ENCODE measurements at regions not wholly inside any gene's neighbourhood (a gene's known extent, or its start where the extent isn't known, plus 50 kb on each side); places are given as distances from the start of the nearest gene placed in this dataset.

DNA sequence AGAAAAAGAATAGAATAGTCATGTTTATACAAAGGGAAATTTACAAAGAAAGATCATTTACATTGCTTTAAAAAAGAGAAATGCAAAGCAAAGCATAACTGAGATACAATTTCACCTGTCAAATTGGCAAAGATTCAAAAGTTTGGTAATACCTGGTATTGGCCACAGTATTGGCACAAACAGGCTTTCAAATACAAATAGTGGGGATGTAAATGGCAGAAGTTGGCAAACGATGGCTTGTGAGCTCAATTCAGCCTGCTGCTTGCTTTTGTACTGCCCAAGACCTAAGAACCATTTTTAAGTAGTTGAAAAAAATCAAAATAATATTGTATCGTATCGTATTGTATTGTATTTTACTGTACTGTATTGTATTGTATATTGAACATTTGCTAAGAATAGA is 194.5 kb upstream of the JAG1 start:
- no peak for DNase-seq

DNA sequence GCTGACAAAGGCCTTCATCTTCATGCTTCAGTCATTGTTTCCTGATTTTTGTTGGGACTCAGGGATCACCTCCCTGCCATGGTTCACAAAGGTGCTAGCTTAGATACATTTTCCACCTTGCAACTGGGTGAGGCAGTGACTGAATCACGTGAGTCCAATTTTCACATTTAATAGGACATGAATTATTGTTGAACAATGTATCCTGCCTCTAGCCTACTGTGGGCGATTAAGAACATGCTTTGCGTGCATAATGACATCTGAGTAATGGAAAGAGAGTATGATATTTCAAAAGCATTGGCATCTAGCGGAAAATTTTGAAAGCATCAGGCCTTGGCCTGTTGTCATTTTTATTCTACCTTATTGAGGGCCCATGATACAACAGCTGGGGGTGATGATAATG is 199.2 kb upstream of the JAG1 start:
- DNase-seq: no peak

- DNase-seq: no peak
Measured at GRCh38 chr20:10875653-10876052, 201.9 kb upstream of the JAG1 start.

GRCh38 chr20:10876558-10876957 is 202.8 kb upstream of the JAG1 start:
- DNase-seq: no peak

DNA sequence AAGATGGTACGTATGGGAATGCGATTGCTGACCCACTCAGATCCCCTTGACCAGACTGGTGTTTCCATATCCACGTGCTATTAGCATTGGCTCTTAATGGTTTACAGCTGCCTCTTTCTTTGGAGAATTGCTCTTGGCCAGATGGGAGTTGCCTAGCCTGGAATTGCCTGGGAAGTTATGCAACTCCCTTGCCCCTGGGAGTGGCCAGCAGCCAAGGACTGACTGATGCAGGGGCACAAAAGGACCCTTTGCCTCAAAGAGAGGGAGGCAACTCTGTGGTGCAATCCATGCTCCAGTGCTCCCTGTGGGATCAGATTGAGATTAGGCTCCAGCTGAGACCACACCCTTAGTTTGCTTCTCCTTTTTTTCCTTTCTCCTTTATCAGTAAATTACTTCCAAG is 203.5 kb upstream of the JAG1 start:
- no peak for DNase-seq

DNA sequence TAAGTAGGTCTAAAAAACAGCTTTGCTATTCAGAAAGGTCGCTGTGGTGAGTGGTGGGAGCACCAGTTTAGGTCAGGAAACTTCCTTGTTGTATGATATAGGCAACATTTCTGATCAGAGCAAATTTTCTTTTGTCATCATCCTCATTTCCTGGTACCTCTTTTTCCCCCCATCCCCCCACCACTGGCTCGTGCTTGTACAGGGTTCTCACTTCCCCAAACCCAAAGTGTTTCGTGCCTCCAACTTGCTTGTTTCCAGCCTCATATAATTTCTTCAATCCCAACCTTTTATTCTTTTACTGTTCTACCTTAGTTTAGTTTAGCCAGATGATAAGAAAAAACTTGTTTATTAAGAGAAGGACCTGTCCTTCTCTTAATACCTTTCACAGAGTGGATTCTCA is 209.4 kb upstream of the JAG1 start:
- DNase-seq: no peak

DNA sequence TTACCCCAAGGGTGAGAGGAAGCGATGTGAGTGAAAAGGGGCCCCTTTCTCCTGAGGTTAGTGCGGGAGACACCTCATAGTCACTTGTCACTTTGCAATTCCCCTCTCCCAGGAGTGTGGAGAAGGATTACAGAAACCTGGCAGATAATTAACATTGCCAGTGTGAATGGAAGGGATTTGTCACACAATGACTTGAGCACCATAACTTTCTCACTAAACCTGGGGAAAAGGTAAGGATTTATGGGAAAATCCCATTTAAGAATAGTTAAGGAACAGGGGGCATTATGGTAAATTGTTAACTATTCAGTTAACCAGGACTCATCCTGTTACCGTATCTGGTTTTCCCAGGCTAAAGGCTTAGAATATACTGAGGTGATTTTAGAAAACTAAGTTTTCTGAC is 219.5 kb upstream of the JAG1 start:
- DNase-seq: no peak

GRCh38 chr20:10897336-10897735 is 223.5 kb upstream of the JAG1 start:
- DNase-seq: no peak

DNA sequence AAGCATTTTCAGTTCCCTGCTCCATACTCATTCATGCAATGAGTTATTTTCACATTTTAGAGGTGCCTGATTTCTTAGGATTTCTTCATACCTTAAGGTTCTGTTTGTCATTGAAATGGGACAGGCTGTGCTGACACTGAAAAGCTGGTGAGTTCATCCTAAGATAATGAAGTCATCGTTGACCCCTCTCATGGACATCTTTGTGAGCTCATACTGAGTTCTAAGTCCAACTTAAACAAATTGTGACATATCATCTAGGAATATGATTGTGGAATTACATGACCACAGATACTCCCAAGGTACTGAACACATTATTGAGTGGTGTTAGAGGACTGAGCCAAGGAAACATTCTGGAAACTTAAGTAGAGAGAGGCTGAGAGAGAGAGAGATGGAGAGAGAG is 224.8 kb upstream of the JAG1 start:
- no peak for DNase-seq

DNA sequence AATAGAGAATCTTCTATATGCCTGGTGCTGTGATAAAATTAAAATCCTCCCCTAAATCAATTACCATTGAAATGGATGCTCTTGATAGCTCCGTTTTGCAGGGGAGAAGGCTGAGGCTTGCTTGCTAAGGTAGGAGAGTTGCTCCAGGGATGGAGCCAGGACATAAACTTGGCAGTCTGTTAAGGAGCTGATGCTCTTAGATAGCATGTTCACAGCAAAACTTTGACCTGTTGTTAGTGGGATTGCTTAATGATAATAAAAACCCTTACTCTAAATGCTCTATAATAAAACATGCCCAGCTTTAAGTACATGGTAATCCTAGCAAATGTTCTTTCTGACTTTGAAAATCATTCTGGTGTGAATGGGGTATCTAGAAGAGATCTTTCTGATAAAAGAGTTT is 228.4 kb upstream of the JAG1 start:
- DNase-seq: no peak

DNA sequence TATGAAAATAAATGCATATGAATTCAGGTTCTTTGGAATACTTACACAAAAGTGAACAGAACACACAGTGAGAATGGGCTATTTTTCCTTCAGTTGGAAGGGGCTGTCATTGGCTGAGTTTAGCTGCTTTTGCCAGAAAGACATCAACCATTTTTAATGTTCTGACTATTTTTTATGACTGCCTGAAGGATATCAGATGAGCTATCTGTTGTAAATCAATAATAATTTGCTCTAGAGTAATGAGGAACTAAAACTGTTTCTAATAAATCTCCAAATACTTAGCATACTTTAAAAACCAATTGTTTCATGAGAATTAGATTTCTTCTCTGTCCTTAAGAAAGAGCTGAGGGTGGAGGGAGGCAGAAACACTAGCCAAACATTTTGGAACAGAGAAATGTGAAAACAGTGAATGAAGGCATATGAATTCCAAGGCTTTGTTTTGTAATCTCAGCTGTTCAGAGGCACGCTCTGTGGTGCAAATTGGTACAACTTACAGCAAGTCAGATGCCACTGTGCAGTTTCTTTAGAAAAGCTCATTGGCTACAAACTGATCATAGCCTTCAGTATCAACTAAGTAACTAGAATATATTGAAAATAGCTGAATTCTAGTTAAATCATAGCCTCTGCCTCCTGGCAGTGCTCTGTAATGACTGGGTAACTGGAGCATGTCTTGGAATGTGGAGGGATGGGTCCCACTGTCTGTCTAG is 228.9 kb upstream of the JAG1 start:
- DNase-seq: no peak

DNA sequence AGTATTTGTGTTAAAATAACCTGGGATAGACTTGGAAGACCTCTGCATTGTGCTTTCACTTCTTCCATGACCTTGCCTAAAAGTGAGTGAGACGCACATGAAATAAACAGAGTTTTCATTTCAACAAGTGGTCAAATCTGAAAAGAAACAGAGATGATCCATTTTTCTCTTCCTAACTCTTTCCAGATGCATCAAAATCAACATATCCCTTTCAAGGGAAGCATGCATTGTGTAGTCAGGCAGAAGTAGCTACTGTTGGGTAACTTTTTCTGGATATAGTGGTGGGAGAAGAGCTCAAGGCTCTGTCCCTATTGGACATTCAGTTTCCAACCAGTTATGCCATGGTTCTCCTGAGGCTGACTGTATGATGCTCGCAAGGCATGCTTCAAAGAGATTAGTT is 233.0 kb upstream of the JAG1 start:
- DNase-seq: no peak

DNA sequence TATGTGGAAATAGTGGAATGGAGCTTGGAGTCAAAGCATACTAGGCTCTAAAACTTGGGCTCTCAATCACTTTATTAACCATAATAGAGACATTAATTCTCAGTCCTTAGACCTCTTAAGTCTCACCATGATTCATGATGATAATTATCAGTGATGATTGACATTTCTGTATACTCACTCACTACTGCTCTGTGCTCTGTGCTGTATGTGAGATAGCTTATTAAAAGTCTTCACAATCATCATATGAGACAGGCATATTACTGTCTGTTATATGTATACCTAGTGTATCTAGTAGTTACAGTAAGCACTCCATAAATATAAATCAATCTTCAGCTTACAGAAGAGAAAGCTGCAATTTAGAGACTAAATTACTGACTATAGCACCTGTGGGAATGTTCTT is 236.0 kb upstream of the JAG1 start:
- DNase-seq: no peak

DNA sequence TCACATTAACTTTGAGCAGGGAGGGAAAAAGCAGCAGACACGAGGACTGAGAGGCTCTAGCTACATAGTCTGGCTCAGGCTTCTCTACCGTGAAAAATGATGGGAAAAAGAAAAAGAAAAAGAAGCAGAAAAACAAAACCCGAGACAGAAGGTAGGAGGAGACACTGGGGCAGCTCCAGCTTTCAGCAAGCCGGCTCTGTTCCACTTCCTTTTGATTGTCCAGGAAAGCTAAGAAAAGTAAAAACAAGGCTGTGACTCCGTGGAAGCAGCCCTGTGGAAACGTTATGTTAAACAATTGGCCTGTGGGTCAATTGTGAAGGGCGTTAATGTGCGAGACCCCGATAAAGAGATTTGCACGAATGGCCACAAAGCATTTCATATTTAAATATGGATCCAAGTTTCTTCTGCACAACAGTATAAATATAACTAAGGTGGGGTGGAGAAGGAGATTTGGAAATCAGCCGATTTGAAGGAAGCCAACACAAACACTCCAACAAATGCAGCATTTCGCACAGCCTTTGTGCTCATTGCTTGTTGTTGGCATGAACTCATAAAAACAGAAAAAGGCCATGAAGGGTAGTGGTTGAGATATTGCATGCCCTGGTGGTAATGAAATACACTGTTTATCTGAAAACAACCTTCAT is 236.9 kb upstream of the JAG1 start:
- no peak for DNase-seq

DNA sequence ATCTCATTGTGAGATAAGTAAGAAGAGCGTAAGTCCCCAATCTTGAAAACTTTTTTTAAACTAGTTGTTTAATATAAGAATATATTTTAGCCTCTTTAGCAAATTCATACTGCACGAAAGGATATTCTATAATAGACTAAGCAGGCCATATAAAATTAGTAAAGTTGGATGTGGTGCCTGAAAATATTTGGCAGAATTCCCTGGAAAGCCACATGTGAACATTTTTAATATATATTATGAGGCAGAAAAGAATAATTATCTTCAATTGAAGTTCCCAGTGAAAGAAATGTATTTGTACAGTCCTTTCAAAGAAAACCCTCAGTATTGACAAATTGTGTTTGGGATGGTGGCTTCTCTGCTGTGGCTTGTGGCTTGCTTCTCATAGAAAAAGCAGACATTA is 237.5 kb upstream of the JAG1 start:
- DNase-seq: no peak

DNA sequence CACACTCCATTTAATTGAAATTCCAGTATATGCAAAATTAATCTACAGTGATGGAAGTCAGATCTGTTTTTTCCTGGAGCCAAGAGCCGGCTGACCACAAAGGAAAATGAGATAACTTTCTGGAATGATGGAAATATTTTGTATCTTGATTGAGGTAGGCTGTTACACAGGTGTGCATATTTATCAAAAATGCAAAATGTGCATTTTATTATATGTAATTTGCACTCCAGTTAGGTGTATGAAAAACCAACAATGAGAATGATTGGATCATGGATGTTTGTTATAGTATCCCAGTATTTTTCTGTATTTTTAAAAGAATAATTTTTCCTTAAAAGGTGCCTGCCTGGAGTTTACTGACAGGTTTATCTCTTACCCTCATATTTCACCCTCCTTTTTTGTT is 242.0 kb upstream of the JAG1 start:
- DNase-seq: no peak

DNA sequence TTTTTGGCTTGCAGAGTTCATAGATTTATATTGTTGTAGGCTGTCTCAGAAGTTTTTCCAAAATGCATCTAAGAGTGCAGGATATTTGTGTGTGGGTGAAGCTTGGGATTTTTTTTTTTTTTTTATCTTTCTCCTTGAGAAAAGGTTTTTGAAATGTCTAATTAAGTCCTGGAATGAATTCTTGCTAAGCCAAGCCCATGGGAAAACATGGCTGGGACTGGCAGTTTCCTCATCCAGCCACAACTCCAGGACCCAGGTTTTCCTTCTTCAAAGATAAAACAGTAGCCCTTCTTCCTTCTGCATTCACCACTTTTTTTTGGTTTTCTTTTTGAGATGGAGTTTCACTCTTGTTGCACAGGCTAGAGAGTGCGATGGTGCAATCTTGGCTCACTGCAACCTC is 242.5 kb upstream of the JAG1 start:
- DNase-seq: no peak

- no peak for DNase-seq
Measured at GRCh38 chr20:10917826-10918225, 244.0 kb upstream of the JAG1 start.

GRCh38 chr20:10919396-10920140 is 245.8 kb upstream of the JAG1 start:
- DNase-seq: no peak

DNA sequence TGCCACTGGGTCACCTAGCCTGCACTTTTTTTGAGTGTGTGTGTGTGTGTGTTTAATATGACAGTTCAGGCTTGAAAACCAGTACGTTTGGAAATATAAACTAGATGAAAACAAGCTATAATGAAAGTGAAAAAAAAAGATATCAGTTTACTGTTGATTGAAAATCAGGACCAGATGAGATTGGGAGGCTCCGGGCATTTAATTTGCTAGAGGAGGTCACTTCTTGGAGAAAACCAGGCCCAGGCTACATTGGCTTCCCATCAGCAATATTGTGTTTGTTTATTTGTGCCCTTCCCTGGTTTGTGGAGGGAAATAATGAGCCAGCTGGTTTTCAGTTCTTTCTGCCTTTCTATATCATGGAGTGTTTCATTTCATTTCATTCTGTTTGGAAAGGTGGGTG is 246.6 kb upstream of the JAG1 start:
- DNase-seq: no peak

DNA sequence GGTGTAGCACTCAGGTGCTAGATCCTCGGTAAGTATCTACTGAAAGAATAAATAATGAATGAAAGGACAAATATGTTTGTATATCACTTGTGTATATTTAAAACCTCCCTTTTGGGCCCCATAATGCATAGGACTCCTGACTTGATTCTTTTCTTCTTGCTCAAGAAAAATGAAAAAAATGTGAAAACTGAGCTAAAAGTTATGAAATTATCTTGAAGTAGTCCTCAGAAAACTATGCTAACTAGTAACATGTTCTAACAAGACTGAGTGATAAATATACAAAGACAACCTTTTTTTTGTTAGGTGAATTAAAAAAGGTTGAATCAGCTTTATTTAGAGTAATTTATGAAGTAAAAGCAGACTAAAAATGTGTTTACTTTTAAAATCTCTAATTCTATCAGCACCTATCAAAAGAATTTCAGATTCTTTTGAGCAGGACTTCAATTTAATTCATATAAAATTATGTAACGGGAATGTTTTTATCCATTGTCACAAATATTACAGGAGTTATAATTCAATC is 247.8 kb upstream of the JAG1 start:
- no peak for DNase-seq

- no peak for DNase-seq
Measured at GRCh38 chr20:10922506-10922905, 248.7 kb upstream of the JAG1 start.

- DNase-seq: no peak
Measured at GRCh38 chr20:10922941-10923340, 249.1 kb upstream of the JAG1 start.

GRCh38 chr20:10924644-10925201 is 250.9 kb upstream of the JAG1 start:
- no peak for DNase-seq
